Neuronal stem cell (in vitro differentiated cells): ENCODE measurements at regions not wholly inside any gene's neighbourhood (a gene's known extent, or its start where the extent isn't known, plus 50 kb on each side); places are given as distances from the start of the nearest gene placed in this dataset.

Source experiments
- DNase-seq: peaks from one replicate; pipeline ENCODE4 v3.0.0-alpha.2; 2013; ENCODE audit warnings: low spot score
- H2AFZ ChIP-seq: one replicate; pipeline ENCODE4 v1.6.1; 2013; ENCODE audit warnings: mild to moderate bottlenecking, low read length, inconsistent platforms
- H2AK5ac ChIP-seq: 2 replicates; pipeline ENCODE4 v1.6.1; 2013; ENCODE audit warnings: low read depth, mild to moderate bottlenecking, inconsistent platforms, low read length, moderate library complexity, mixed read lengths
- H2BK120ac ChIP-seq: 2 replicates; pipeline ENCODE4 v1.6.1; 2013; ENCODE audit warnings: low read depth, mild to moderate bottlenecking, inconsistent platforms, low read length, moderate library complexity, mixed read lengths
- H2BK12ac ChIP-seq: one replicate; pipeline ENCODE4 v1.6.1; 2013; ENCODE audit warnings: low read length, inconsistent platforms
- H2BK15ac ChIP-seq: 2 replicates; pipeline ENCODE4 v1.6.1; 2013; ENCODE audit warnings: mild to moderate bottlenecking, low read length, inconsistent platforms, mixed read lengths
- H2BK5ac ChIP-seq: one replicate; pipeline ENCODE4 v1.6.1; 2013; ENCODE audit warnings: inconsistent platforms, mild to moderate bottlenecking, low read length, moderate library complexity
- H3K14ac ChIP-seq: one replicate; pipeline ENCODE4 v1.6.1; 2013; ENCODE audit warnings: low read length, inconsistent platforms
- H3K18ac ChIP-seq: 2 replicates; pipeline ENCODE4 v1.6.1; 2013; ENCODE audit warnings: low read length, inconsistent platforms
- H3K23ac ChIP-seq: 2 replicates; pipeline ENCODE4 v1.6.1; 2013; ENCODE audit warnings: low read depth, mild to moderate bottlenecking, mixed read lengths, low read length, inconsistent platforms; ENCODE audit not compliant: poor library complexity
- H3K27ac ChIP-seq: replicated peaks from 3 replicates; pipeline ENCODE4 v1.5.1; 2013; ENCODE audit warnings: low read length, inconsistent platforms
- H3K27me3 ChIP-seq, 3 experiments: 2 replicates each; pipeline ENCODE4 v1.6.1; 2013; ENCODE audit warnings: low read length in 3 of 3, mild to moderate bottlenecking in 2 of 3, inconsistent platforms in 1 of 3, low read depth in 1 of 3, mixed read lengths in 1 of 3, moderate library complexity in 1 of 3; ENCODE audit not compliant: control insufficient read depth in 3 of 3, insufficient read depth in 3 of 3
- H3K36me3 ChIP-seq, 2 donors: replicated peaks in 1 of 2; 2 replicates each; pipeline ENCODE4 v1.6.1; 2013; ENCODE audit warnings: low read length in 2 of 2; ENCODE audit not compliant: control insufficient read depth in 2 of 2, insufficient read depth in 2 of 2
- H3K4ac ChIP-seq: 2 replicates; pipeline ENCODE4 v1.6.1; 2013; ENCODE audit warnings: inconsistent platforms, mild to moderate bottlenecking, low read length, moderate library complexity
- H3K4me1 ChIP-seq, 2 donors: 1 replicate in 1 of 2; 2 replicates in 1 of 2; pipeline ENCODE4 v1.6.1; 2013; ENCODE audit warnings: low read length in 2 of 2, low read depth in 1 of 2; ENCODE audit not compliant: control insufficient read depth in 2 of 2, insufficient read depth in 1 of 2
- H3K4me2 ChIP-seq: one replicate; pipeline ENCODE4 v1.6.1; 2013; ENCODE audit warnings: mild to moderate bottlenecking, low read length, inconsistent platforms; ENCODE audit not compliant: insufficient read depth, poor library complexity, severe bottlenecking
- H3K4me3 ChIP-seq, 2 donors: 2 replicates each; pipeline ENCODE4 v1.5.1; 2013; ENCODE audit warnings: low read length in 2 of 2, mild to moderate bottlenecking in 2 of 2, inconsistent platforms in 1 of 2, moderate library complexity in 1 of 2
- H3K79me1 ChIP-seq: one replicate; pipeline ENCODE4 v1.6.1; 2013; ENCODE audit warnings: low read depth, mild to moderate bottlenecking, inconsistent platforms, low read length, moderate library complexity
- H3K9ac ChIP-seq: one replicate; pipeline ENCODE4 v1.6.1; 2013; ENCODE audit warnings: mild to moderate bottlenecking, low read depth, low read length, inconsistent platforms; ENCODE audit not compliant: poor library complexity
- H3K9me3 ChIP-seq, 2 donors: replicated peaks in 1 of 2; 2 replicates each; pipeline versions ENCODE3 to v1.6.1; 2013; ENCODE audit warnings: low read length in 2 of 2, mild to moderate bottlenecking in 2 of 2, inconsistent platforms in 1 of 2, low read depth in 1 of 2, mixed read lengths in 1 of 2, moderate library complexity in 1 of 2; ENCODE audit not compliant: control insufficient read depth in 2 of 2, insufficient read depth in 1 of 2
- H4K8ac ChIP-seq: one replicate; pipeline ENCODE4 v1.6.1; 2013; ENCODE audit warnings: low read depth, mild to moderate bottlenecking, inconsistent platforms, low read length, moderate library complexity
- H4K91ac ChIP-seq: one replicate; pipeline ENCODE4 v1.6.1; 2013; ENCODE audit warnings: low read length, low read depth, mild to moderate bottlenecking, inconsistent platforms; ENCODE audit not compliant: poor library complexity
- WGBS, 2 donors: extraction: QIAGEN DNeasy Blood & Tissue Kit; methylation state at CpG; one replicate each; pipeline ENCODE4 v1.1.7; 2013; ENCODE audit warnings: missing lambda C conversion rate in 2 of 2, mixed read lengths in 1 of 2; ENCODE audit not compliant: insufficient read length in 2 of 2, insufficient replicate concordance in 1 of 2; ENCODE audit errors: extremely low coverage in 2 of 2; 5-methylcytosine and 5-hydroxymethylcytosine counted together

DNA sequence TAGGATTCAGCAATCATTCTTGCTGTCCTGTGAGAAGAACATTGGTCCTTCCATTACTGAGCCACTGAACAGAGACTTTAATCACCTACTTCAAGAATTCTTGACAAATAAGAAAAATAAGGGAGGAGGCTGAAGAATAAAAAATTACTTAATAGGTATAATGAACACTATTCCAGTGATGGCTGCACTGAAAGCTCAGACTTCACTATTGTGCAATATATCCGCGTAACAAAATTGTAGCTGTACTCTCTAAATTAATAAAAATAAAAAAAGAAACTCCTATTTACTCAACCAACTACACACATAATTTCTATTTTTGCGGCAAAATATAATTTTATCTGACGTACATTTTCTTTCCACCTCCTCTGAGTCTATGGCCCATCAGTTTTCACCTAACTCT lies 2441.0 kb downstream of the PCDH7 start:
- DNase-seq: no peak

DNA sequence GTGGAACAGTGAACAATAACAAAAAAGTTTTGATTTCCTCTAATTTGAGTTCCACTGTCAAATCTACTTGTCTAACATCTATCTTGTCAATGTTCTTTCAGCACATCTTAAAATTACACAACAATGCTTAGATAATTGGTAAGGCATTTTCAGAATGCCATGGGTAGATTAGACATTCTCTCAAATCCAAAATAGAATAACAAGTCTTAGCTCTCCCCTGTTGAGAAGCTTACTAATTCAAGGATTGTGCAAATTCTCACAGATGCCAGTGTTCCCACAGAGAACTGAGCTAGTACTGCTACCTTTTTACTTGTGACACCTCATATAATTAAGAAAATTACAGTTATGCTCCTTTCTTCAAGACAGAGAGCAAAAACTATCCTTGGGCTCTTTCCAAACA lies 2442.0 kb downstream of the PCDH7 start:
- no peaks in the 10 kb centered on the region for H3K79me1 ChIP-seq
- H3K4me1 ChIP-seq: no peaks in the 10 kb centered on the region
- no peak overlapping the region for H2AK5ac ChIP-seq
- H3K4me2 ChIP-seq: no peak overlapping the region
- no peak overlapping the region for H4K91ac ChIP-seq
- H3K9ac ChIP-seq: no peak overlapping the region
- no peaks in the 10 kb centered on the region for H3K9me3 ChIP-seq
- no peak overlapping the region for H3K4me3 ChIP-seq
- no peaks in the 10 kb centered on the region for H3K36me3 ChIP-seq
- H3K18ac ChIP-seq: no peak overlapping the region
- no peak overlapping the region for H3K23ac ChIP-seq
- H3K14ac ChIP-seq: no peak overlapping the region
- H3K27me3 ChIP-seq: no peaks in the 10 kb centered on the region
- no peak overlapping the region for H4K8ac ChIP-seq
- no peak overlapping the region for H2AFZ ChIP-seq
- H2BK5ac ChIP-seq: no peak overlapping the region
- H2BK12ac ChIP-seq: no peak overlapping the region
- no peak for DNase-seq
- no peak overlapping the region for H3K27ac ChIP-seq
- H2BK15ac ChIP-seq: no peak overlapping the region
- no peak overlapping the region for H2BK120ac ChIP-seq
- no peak overlapping the region for H3K4ac ChIP-seq

More for the DNA sequence above, 2441.0 kb downstream of the PCDH7 start:
- H3K27me3 ChIP-seq: no peaks in the 10 kb centered on the region
- no peaks in the 10 kb centered on the region for H3K36me3 ChIP-seq
- H4K8ac ChIP-seq: no peak overlapping the region
- no peak overlapping the region for H3K4ac ChIP-seq
- H3K79me1 ChIP-seq: no peaks in the 10 kb centered on the region
- no peak overlapping the region for H3K27ac ChIP-seq
- no peak overlapping the region for H3K18ac ChIP-seq
- no peaks in the 10 kb centered on the region for H3K4me1 ChIP-seq
- no peaks in the 10 kb centered on the region for H3K9me3 ChIP-seq
- no peak overlapping the region for H3K9ac ChIP-seq
- no peak overlapping the region for H2AFZ ChIP-seq
- no peak overlapping the region for H2AK5ac ChIP-seq
- H2BK15ac ChIP-seq: no peak overlapping the region
- no peak overlapping the region for H2BK12ac ChIP-seq
- no peak overlapping the region for H2BK5ac ChIP-seq
- WGBS, 2 donors: 100% methylated on average over 2 of the region's 4 CpGs
- no peak overlapping the region for H3K23ac ChIP-seq
- no peak overlapping the region for H4K91ac ChIP-seq
- no peak overlapping the region for H3K14ac ChIP-seq
- no peak overlapping the region for H2BK120ac ChIP-seq
- no peak overlapping the region for H3K4me2 ChIP-seq
- no peak overlapping the region for H3K4me3 ChIP-seq

DNA sequence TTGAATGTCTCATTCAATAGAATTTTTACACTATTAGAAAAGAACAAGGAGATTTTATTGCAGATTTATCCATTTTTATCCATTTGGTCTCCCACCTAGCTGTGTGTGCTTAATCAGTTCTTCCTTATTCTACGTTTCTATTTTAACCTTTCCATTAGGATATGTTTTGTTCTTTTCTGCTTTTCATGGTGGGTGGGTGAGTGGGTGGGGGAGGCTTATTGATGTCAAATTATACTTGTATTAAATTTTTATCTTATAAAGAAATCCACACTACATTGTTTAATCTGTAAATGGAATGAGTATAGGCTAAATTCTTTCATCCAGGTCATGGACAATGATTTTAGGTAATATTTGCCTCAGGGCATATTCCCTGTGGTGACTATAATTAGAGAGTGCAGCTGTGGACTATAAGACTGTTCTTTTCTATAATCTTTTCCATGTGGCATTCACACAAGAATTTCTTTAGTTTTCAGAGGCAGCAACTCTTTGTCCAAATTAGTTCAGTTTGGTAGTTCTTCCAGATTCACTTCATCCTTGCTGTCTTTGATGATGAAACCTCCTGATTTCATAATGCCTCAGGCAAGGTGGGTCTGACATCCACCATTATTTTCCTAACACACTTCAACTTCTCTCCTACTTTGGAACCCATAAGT lies 2451.8 kb downstream of the PCDH7 start:
- Histone ChIP-seq H4K8ac (no peak overlapping the region), H3K4ac (no peak overlapping the region), H4K91ac (no peak overlapping the region), H3K23ac (no peak overlapping the region), H2AK5ac (no peak overlapping the region), H3K27ac (no peak overlapping the region), H3K9ac (no peak overlapping the region), H2BK12ac (no peak overlapping the region), H3K9me3 (no peaks in the 10 kb centered on the region), H3K36me3 (no peaks in the 10 kb centered on the region), H3K4me1 (no peaks in the 10 kb centered on the region), H3K14ac (no peak overlapping the region), H2AFZ (no peak overlapping the region), H2BK5ac (no peak overlapping the region), H2BK120ac (no peak overlapping the region), H3K27me3 (no peaks in the 10 kb centered on the region), H2BK15ac (no peak overlapping the region), H3K4me2 (no peak overlapping the region), H3K18ac (no peak overlapping the region), H3K4me3 (no peak overlapping the region), H3K79me1 (no peaks in the 10 kb centered on the region)
- no peak for DNase-seq
- no CpG with 5 or more reads among the region's 1 CpG for WGBS, 2 donors

DNA sequence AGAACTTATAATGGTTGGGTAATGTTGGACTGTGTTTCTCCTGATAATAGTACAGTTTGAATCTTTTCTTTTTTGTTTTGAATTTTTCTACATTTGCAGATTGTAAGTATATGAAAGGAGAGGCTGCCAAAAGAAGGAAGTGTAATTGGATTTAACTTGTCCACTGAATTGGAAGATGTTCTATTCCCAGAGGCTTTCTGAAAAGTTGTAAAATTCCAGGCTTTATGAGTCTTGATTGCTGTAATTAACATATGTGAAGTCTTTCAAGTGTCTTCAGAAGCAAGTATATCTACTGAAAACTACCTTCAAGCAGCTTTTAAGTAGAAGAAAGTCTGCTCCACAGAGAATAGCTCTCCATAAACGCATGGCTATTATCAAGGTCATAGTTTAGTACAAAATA lies 2456.4 kb downstream of the PCDH7 start:
- Histone ChIP-seq H3K27me3 (no peaks in the 10 kb centered on the region), H2AFZ (no peak overlapping the region), H4K8ac (no peak overlapping the region), H3K36me3 (no peaks in the 10 kb centered on the region), H3K9ac (no peak overlapping the region), H2BK120ac (no peak overlapping the region), H3K4me3 (no peak overlapping the region), H3K18ac (no peak overlapping the region), H3K27ac (no peak overlapping the region), H2BK15ac (no peak overlapping the region), H4K91ac (no peak overlapping the region), H3K4ac (no peak overlapping the region), H3K23ac (no peak overlapping the region), H3K4me2 (no peak overlapping the region), H2AK5ac (no peak overlapping the region), H3K14ac (no peak overlapping the region), H3K9me3 (no peaks in the 10 kb centered on the region), H2BK12ac (no peak overlapping the region), H2BK5ac (no peak overlapping the region), H3K4me1 (no peaks in the 10 kb centered on the region), H3K79me1 (no peaks in the 10 kb centered on the region)
- no CpG with 5 or more reads among the region's 1 CpG for WGBS, 2 donors
- DNase-seq: no peak
